ENCODE measurements at regions not wholly inside any gene's neighbourhood (a gene's known extent, or its start where the extent isn't known, plus 50 kb on each side); places are given as distances from the start of the nearest gene placed in this dataset.

GRCh38 chr1:68331117-68331865 is 99.0 kb upstream of the WLS start:
- ATAC-seq, result peak; percentile 18

DNA sequence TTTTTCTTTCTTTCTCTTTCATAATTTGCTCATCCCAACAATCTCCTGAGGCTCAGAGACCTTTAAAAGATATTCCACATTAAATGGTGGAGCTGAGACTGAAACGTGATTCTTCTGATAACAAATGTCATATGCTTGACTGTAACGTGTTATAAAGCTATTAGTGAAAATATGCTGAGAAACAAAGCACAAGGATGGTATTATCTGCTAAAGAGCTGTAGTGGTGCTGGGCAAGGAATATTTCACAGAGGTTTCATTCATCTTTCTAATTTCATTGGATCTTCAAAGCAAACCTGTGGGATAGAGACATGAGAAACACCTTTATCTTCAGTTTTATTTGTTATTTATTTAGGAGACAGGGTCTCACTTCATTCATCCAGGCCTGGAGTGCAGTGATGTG is 98.1 kb upstream of the WLS start:
- no peak for ATAC-seq

- ATAC-seq, result no peak
Measured at GRCh38 chr1:68329096-68329835, 96.9 kb upstream of the WLS start.

GRCh38 chr1:68328490-68328889 is 96.2 kb upstream of the WLS start:
- no peak for ATAC-seq

DNA sequence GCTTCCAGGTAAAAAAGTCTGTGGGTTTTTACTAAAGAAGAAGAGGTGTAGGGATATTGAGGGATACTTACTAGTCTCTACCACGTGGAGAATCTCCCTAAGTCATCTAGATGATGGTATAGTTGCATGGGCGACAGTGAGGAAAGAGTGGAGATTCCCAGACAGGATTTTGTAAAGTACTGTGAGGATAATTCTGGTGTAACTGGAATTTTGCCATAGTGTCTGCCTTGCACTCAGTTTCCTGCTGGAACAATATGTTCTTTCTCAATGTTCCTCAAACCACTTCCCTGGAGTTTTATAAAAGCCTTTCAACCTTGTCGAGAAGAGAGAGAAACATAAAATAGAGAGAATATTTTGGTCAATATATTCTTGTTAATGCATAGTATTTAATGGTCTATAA is 95.1 kb upstream of the WLS start:
- ATAC-seq, result no peak

DNA sequence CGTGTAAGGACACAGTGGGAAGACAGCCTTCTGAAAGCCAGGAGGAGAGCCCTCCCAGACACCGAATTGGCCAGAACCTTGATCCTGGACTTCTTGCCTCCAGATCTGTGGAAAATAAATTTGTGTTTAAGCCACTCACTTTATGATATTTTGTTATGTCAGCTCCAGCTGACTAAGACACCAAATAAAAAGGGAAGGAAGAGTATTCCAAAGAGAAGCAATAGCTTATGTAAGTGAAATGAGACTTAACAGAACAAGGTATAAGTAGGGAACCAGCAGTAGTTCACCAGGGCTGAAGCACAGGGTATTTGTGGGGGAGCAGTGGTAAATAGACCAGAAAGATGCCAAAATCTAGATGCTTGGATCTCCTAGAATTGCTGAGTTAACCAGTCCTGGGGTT is 94.2 kb upstream of the WLS start:
- ATAC-seq, result no peak

DNA sequence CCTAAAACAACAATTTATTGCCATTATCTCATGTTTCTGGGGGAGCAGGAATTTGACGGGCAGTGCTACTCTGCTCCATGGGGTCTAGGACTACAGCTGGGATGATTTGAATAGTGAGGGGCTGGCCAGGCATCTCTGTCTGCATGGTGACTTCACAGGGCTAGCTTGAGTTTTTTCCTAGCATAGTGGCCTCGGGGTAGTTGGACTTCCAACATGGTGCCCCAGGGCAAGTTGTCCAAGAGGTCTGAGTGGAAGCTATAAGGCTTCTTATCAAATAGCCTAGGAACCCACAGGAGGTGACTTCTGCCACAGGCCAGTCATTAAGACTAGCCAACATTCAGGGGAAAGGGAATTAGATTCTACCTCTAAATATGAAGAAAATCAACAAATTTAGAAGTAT is 92.0 kb upstream of the WLS start:
- no peak for ATAC-seq

- no peak for ATAC-seq
Measured at GRCh38 chr1:68322837-68323687, 90.7 kb upstream of the WLS start.

DNA sequence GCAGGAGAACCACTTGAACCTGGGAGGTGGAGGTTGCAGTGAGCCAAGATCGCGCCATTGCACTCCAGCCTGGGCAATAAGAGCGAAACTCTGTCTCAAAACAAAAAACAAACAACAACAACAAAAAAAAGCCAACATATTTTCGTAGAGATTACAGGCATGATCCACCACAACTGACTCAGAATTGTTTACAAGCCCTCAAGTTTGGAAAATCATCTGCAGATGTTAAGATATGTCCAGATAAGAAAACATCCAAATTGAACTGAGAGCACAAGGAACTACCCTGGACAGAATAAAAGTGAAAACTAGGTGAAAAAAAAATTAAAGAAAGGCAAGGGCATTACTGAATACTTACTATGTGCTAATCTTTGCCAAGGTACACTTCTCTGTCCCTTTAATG is 89.8 kb upstream of the WLS start:
- no peak for ATAC-seq

DNA sequence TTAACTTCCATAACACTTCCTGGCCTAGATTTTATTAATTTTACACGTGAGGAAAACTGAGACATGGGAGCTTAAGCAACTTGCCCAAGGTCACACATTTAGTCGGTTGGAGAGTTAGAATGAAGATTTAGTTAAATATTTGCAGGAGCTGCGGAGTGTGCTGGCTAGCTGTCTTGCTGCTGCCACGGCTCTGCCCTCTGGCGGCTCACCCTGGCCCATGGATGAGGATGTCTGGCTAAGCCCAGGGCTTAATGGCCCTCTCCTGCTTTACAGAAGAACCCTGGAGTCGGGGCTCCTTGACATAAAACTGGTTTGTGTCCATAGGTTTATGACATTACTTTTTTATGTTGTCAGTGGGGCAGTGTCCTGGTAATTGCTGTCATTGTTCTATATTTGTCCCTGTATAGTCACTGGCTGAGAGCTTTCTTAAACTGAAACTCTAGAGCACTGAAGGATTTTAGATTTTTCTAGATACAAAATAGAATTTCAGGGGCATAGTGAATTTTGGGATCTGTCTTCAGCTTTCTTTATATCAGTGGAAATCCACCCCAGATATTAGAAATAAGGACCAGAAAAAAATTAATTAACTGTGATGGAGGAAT is 88.9 kb upstream of the WLS start:
- ATAC-seq, result peak; percentile 62

- no peak for ATAC-seq
Measured at GRCh38 chr1:68320349-68320748, 88.0 kb upstream of the WLS start.

DNA sequence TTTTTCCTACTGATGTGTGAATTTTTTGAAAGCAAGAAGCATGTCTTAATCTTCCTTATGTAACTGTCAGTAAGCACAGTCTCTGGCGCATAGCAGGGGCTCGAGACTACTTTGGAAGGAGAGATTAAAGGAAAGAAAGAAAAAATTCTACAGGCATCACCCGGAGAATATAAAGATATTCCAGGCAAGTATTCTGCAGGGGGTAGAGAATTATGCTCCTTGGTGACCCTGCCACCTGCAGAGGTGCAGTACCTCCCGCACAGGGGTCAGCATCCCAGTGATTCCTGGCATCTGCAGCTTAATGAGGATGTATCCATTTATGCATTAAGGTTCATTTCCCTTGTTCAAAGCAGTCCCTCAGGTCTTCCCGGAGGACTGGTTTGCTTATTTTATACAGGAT is 87.6 kb upstream of the WLS start:
- no peak for ATAC-seq

DNA sequence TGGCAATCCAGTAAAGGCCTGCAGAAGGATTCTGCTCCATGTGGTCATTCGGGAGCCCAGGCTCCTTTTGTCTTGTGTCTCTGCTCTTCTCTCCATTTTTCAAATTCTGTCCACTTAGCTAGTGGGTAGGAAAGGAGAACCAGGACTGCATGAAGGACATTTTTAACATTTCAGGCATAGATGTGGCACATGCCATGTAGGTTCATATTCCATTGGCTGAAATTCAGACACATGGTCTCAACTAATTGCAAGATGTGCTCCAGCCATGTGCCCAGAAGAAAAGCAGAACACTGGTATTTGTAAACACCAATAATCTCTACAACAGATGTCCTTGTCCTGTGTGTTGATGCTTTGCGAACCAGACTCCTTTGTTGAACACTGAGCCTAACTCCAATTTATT is 85.2 kb upstream of the WLS start:
- no peak for ATAC-seq

GRCh38 chr1:68314151-68314780 is 81.9 kb upstream of the WLS start:
- no peak for ATAC-seq

DNA sequence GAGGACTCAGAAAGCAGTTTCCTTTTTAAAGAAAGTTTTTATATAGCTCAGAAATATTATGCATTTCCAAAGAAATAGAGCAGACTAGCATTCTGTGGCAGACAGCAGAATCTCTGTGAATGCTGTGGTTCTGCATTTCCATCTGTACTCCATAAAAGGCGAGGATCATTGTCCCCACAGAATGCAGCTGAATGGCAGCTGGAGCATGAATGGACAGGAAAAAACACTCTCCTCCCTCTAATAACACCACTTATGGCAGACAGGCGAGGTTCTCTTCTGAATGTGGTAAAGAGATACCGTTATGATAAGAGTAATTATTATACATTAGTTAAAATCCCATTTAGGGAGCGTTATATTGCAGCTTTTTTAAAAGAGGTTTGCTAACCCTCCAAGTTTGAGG is 81.4 kb upstream of the WLS start:
- no peak for ATAC-seq

DNA sequence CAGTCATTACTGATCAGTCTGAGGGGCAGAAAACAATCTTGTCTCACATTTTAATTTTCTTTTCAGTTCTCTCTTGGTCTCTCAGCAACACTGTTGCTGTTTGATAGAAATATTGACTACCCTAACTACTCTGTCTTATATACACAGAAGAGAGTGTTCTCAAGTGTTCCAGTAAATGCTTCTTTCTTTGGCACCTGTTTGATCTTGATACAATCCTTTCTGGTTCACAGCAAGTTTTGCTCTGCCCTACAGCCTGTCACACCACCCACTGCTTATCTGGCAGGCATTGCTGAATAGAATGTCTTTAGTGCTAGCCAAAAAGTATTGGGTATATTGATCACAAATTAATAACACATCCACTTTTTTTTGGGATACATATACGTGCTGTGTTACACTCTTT is 75.7 kb upstream of the WLS start:
- peak; percentile 37 for ATAC-seq

GRCh38 chr1:68307378-68307787 is 75.1 kb upstream of the WLS start:
- peak; percentile 54 for ATAC-seq

DNA sequence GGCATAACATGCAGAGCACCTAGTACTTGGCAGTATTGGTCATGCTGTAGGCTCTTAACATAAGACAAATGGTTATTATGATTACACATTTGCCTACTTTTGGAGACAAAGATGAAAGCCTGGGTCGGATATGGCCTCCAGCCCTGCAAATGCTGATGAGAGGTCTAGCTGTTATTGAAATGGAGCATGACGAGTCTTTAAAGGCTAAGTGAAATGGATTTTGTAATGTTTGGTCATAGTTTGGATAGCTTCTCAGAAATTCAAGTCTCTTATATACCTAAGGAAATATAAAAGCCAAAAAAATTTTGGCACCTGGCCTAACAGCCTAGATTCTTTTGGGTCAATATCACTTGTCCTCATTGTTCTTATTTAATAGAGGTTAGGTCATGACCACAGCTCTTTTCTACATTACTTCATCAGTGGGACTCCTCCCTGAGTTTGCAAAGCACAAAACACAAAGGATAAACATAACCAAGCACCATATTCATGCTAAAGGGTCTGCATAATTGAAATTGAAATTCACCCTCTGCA is 69.2 kb upstream of the WLS start:
- no peak for ATAC-seq

DNA sequence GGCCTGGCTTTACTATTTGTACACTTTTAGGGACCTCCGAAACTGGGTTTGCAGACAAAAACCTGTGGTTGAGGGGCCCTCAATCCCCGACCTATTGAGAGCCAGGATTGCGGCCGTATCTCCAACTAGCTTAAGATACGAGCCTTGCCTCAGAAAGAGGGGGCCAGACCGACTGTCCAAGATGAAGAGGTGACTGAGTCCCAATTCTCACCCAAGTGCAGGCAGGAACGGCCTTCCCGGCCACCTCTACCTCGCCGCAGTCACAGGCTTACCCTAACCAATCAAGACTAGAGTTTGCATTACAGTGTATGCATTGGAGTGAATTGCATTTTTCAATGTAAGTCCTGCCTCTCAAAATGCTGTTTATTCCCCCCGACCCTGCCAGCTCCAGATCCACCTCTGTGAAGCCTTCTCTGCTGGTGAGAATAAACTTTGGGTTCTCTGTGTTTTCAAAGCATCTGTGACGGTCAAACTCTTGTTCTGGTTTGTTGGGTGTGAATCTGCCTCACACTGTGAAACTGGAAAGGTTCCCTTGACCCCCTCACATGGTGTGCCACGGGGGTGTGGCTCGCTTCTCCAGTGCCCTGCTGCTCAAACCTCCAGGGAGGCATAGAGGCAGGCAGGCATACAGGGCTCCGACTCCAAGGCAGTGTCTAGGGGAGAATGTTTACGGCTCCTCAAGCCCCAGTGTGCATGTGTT is 62.2 kb upstream of the WLS start:
- ATAC-seq, result no peak

GRCh38 chr1:68293609-68294366 is 61.5 kb upstream of the WLS start:
- no peak for ATAC-seq

DNA sequence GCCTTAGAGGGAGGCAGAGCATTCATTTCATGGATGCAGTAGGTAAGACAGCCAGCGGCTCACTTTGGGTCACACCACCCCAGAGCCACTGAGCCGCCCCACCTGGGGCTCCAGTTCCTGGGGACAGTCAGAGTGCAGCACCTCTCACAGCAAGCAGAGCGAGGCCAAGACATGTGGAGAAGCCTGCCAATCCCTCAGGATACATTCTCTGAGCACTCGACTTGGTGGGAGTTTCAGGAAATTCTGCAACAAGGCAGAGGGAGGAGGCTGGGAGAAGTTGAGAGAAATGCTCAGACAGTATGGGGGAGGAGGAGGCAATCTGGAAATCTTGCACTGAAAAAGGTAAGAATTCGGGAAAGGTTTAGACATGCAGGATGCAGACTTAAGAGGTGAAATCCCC is 60.8 kb upstream of the WLS start:
- ATAC-seq, result no peak

All from esophagus mucosa (tissue), 1 donor.